ENCODE measurements at regions not wholly inside any gene's neighbourhood (a gene's known extent, or its start where the extent isn't known, plus 50 kb on each side); places are given as distances from the start of the nearest gene placed in this dataset.

DNA sequence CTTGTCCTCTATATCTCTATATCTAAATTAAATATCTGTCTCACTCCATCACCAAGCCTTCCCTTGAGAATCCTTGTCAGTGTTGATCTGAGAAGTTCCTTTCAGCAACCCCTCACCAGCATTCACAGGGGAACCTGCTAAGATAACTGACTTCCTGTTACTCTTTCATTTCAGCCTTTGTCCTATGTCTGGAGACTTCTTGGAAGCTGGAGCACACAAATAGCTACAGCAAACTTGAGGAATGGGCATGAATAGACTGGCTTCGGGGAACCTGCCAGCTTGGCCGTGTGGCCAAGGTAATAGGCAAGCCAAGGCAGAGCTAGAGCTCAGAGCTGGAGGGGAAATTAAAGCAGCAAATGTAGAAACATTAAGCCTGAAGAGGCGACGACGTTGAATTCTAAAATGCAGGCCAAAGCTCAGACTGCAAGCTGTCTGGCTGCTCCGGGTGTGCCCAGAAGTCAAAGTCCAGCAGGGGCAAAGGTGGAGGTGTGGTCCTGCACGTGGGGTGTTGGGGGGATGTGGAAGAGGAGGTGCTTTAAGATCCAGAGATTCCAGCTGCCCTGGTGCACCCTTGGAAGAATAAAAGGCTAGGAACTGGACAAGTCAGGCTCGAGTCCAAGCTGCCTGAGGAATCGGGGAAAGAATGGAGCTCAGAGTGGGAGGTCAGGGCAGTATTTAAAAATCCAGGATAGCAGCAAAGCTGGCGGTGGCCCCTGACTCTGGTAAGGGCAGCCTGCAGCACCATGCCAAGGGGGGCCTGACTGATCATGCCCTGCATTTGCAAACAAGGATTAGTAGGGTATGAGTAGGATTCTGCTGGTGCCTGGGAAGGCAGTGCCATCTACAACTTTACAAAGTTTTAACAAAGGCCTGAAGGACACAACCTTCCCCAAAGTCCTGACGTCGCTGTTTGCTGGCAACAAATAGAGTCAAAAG, 185.0 kb upstream of the SGK1 start:
- Histone ChIP-seq H3K4me1 (no peaks in the 10 kb centered on the region), H3K9me3 (no peaks in the 10 kb centered on the region), H3K36me3 (ENCODE audit: low read depth, missing control alignments) (no peaks in the 10 kb centered on the region), H3K4me3 (no peak overlapping the region), H3K27ac (no peak overlapping the region), H3K27me3 (no peaks in the 10 kb centered on the region)
- WGBS, 2 donors, result 70 to 75% methylated on average over 12 of the region's 12 CpGs
- TF ChIP-seq, protein P1, sequence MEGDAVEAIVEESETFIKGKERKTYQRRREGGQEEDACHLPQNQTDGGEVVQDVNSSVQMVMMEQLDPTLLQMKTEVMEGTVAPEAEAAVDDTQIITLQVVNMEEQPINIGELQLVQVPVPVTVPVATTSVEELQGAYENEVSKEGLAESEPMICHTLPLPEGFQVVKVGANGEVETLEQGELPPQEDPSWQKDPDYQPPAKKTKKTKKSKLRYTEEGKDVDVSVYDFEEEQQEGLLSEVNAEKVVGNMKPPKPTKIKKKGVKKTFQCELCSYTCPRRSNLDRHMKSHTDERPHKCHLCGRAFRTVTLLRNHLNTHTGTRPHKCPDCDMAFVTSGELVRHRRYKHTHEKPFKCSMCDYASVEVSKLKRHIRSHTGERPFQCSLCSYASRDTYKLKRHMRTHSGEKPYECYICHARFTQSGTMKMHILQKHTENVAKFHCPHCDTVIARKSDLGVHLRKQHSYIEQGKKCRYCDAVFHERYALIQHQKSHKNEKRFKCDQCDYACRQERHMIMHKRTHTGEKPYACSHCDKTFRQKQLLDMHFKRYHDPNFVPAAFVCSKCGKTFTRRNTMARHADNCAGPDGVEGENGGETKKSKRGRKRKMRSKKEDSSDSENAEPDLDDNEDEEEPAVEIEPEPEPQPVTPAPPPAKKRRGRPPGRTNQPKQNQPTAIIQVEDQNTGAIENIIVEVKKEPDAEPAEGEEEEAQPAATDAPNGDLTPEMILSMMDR (IDR thresholded peaks at IDR 0.05), result no peak
- TF ChIP-seq POLR2A (IDR thresholded peaks at IDR 0.05), result no peak
- intact Hi-C loops (cut with DNase I; ENCODE audit: low total_unique reads), result no loop called here
- DNase-seq, result no peak

DNA sequence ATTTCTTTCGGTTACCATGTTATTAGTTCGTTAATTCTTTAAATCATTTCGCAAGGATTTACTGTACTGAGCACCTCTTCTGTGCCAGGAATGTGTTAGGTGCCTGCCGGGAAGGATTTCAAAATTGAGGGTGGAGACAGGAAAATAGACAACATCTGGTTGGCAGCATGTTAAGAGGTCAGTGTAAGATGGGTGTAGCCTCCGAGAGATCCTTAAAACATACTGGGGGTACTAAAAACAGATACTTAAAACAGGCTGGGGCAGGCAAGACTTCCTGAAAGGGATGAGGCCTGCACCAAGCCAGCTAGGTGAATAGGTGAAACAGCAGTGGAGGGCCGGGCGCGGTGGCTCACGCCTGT, 178.0 kb upstream of the SGK1 start:
- no peaks in the 10 kb centered on the region for H3K36me3 ChIP-seq (ENCODE audit: low read depth, missing control alignments)

DNA sequence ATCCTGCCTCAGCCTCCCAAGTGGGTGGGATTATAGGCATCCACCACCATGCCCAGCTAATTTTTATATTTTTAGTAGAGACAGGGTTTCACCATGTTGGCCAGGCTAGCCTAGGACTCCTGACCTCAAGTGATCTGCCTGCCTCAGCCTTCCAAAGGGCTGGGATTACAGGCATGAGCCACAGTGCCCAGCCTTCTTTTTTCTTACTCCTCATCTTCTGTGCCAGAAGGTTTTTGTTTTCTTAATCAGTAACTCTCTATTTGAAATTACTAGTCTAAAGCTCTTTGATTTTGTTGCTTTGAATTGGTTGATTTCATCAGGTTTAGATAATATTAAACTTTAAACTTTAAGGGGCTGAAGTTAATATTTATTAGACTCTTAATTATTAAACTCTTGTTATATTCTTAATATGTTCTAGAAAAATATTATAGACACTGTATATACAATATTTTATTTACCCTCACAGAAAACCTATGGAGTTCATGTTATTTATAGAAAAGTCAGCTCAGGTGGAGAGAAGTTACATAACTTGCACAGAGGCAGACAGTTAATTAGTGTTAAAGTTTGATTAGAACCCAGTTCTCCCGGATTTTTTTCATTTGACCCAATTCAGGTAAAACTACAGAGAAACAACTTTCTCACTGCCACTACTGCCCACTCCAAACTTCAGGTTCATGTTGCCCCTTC, 177.4 kb upstream of the SGK1 start:
- no peaks in the 10 kb centered on the region for H3K9me3 ChIP-seq
- H3K27ac ChIP-seq, result no peak overlapping the region
- H3K27me3 ChIP-seq, result no peaks in the 10 kb centered on the region
- TF ChIP-seq, protein P1 (IDR thresholded peaks at IDR 0.05), result no peak
- no peak overlapping the region for H3K4me3 ChIP-seq
- intact Hi-C loops (cut with DNase I; ENCODE audit: low total_unique reads), result no loop called here
- H3K36me3 ChIP-seq (ENCODE audit: low read depth, missing control alignments), result no peaks in the 10 kb centered on the region
- H3K4me1 ChIP-seq, result no peaks in the 10 kb centered on the region
- WGBS, 2 donors, result 76 to 77% methylated on average over 1 of the region's 1 CpG
- DNase-seq, result no peak

More for the DNA sequence above, 178.0 kb upstream of the SGK1 start:
- Histone ChIP-seq H3K4me3 (no peak overlapping the region), H3K27ac (no peak overlapping the region), H3K27me3 (no peaks in the 10 kb centered on the region), H3K4me1 (no peaks in the 10 kb centered on the region), H3K9me3 (no peaks in the 10 kb centered on the region)
- TF ChIP-seq, protein P1 (IDR thresholded peaks at IDR 0.05), result no peak
- no peak for TF ChIP-seq POLR2A (IDR thresholded peaks at IDR 0.05)
- no peak for DNase-seq
- intact Hi-C loops (cut with DNase I; ENCODE audit: low total_unique reads), result no loop called here
- WGBS, 2 donors, result 75 to 83% methylated on average over 5 to 9 of the region's 9 CpGs

DNA sequence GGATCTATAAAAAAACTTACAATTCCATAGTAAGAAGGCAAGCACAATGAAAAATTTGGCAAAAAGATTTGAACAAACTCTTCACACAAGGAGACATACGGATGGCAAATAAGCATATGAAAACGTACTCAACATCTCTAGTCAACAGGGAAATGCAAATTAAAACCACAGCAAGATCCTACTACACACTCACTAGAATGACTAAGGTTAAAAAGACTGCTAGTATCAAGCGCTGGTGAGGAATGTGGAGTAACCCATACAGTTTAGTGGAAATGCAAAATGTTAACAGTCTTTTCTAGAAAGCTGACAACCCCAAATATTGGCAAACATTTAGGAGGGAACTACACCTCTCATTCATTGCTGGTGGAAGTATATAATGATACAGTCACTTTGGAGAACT, 175.9 kb upstream of the SGK1 start:
- Histone ChIP-seq H3K27ac (no peak overlapping the region), H3K27me3 (no peaks in the 10 kb centered on the region), H3K9me3 (no peaks in the 10 kb centered on the region), H3K36me3 (ENCODE audit: low read depth, missing control alignments) (no peaks in the 10 kb centered on the region), H3K4me3 (no peak overlapping the region), H3K4me1 (no peaks in the 10 kb centered on the region)
- WGBS, 2 donors, result 83 to 96% methylated on average over 3 of the region's 3 CpGs
- TF ChIP-seq, protein P1 (IDR thresholded peaks at IDR 0.05), result no peak
- TF ChIP-seq POLR2A (IDR thresholded peaks at IDR 0.05), result no peak
- intact Hi-C loops (cut with DNase I; ENCODE audit: low total_unique reads), result no loop called here
- DNase-seq, result no peak
